H1 (cell line): ENCODE measurements at regions not wholly inside any gene's neighbourhood (a gene's known extent, or its start where the extent isn't known, plus 50 kb on each side); places are given as distances from the start of the nearest gene placed in this dataset.

Source experiments
- KDM1A ChIP-seq: fragments of 200-600, 300-600 bp; sonication (generic); IDR thresholded peaks from 2 replicates; pipeline ENCODE4 v1.7.1; 2016; ENCODE audit warnings: mild to moderate bottlenecking, low read length, borderline replicate concordance
- RXRA ChIP-seq: IDR thresholded peaks from 2 replicates; pipeline ENCODE4 v1.6.1; 2011; ENCODE audit warnings: low read depth, mild to moderate bottlenecking, low read length, moderate library complexity; ENCODE audit not compliant: insufficient read depth
- TEAD4 ChIP-seq: IDR thresholded peaks from 2 replicates; pipeline ENCODE4 v1.6.1; 2012; ENCODE audit warnings: low read depth, low read length, inconsistent platforms, mixed read lengths
- TF ChIP-seq, protein P1 (sequence below): IDR thresholded peaks from 2 replicates; pipeline ENCODE4 v1.6.1; 2012; ENCODE audit warnings: low read length, inconsistent platforms
- TF ChIP-seq, protein P2 (sequence below): IDR thresholded peaks from 2 replicates; pipeline ENCODE4 v1.6.1; 2012; ENCODE audit warnings: inconsistent platforms

DNA sequence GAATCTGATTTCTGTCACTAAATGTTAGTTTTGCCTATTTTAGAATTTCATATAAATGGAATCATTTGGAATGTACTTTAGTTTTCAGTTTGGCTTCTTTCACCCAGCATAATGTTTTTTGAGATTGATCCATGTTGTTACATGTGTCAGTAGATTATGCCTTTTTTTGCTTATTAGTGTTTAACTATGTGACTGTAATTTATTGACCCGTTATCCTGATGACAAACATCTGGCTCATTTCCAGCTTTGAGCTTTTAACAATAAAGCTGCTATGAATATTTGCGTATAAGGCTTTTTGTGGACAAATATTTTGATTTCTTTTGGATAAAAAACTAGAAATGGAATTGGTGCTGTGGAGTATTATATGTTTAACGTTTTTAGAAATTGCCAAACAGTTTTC lies 254.5 kb upstream of the CFAP20DC start (continued):
- TF ChIP-seq, protein P1, sequence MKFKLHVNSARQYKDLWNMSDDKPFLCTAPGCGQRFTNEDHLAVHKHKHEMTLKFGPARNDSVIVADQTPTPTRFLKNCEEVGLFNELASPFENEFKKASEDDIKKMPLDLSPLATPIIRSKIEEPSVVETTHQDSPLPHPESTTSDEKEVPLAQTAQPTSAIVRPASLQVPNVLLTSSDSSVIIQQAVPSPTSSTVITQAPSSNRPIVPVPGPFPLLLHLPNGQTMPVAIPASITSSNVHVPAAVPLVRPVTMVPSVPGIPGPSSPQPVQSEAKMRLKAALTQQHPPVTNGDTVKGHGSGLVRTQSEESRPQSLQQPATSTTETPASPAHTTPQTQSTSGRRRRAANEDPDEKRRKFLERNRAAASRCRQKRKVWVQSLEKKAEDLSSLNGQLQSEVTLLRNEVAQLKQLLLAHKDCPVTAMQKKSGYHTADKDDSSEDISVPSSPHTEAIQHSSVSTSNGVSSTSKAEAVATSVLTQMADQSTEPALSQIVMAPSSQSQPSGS = no peak
- TF ChIP-seq RXRA (no peak), KDM1A (no peak), TEAD4 (no peak)
- TF ChIP-seq, protein P2, sequence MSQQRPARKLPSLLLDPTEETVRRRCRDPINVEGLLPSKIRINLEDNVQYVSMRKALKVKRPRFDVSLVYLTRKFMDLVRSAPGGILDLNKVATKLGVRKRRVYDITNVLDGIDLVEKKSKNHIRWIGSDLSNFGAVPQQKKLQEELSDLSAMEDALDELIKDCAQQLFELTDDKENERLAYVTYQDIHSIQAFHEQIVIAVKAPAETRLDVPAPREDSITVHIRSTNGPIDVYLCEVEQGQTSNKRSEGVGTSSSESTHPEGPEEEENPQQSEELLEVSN = no peak
